GM18861 (cell line): ENCODE measurements at regions not wholly inside any gene's neighbourhood (a gene's known extent, or its start where the extent isn't known, plus 50 kb on each side); places are given as distances from the start of the nearest gene placed in this dataset.

Experiments used
- ATAC-seq: cut with Tn5 transposase; IDR thresholded peaks from one replicate; pipeline ENCODE4 v1.9.1; 2021; ENCODE audit not compliant: unreplicated experiment

DNA sequence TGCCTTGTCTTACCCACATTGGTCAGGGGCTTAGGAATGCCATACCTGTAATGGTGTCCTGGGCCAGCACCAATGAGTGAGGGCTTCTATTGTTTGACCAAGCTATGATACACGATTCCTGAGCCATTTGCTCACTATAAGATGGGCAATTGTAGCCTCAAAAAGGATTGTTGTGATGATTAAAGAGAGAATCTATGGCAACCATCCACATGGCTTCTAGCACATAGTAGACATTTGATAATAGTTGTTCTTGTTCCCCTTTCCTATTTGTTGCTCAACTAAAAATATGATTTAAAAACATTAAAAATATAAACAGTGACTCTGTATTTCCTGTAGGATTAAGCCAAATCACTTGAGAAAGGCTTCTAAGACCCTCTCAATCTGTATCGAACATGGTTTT is 366.1 kb downstream of the PCNX1 start:
- no peak for ATAC-seq

DNA sequence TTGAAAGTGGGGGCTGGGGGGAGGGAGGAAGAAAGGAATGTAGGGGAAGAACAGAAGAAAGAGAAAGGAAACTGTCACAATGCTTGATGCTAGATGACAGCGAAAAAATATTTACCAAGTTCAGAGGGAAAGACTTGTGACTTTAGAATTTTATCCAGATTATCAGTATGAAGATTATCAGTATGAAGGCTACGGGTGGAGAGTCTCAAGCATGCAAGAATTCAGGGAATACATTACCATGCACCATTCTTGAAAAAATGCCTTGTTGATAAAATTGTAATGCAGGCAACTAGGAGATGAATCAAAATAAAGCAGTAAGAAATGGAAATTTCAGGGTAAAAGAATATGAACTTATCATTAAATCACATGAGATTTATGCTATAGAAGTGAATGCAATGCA is 376.8 kb downstream of the PCNX1 start:
- ATAC-seq: no peak

DNA sequence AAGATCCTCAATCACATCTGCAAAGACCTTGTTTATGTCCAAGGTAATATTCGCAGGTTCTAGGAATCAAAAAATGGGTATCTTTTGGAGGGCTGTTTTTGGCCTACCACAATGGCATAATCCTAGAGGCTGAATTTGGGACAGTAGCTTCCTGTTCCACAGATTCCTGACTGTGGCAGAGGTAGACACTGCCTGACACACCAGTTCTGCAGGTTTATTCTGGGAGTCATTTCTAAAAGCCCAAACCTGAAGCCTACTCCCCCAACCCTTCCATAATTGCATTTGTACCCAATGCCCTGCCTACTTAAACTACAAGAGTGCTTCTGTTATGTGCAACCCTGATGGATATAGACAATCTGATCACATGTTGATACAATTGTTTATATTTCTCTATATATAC is 378.9 kb downstream of the PCNX1 start:
- no peak for ATAC-seq

DNA sequence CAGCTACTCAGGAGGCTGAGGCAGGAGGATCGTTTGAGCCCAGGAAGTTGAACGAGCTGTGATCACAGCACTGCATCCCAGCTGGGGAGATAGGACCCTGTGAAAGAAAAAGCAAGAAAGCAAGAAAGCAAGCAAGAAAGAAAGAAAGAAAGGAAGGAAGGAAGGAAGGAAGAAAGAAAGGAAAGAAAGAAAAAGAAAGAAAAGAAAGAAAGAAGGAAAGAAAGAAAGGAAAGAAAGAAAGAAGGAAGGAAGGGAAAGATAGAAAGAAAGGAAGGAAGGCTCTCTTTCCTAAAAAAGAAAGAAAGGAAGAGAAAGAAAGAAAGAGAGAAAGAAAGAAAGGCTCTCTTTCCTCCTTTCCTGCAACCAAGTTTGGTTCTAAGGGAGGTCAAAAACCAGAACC is 380.3 kb downstream of the PCNX1 start:
- no peak for ATAC-seq

DNA sequence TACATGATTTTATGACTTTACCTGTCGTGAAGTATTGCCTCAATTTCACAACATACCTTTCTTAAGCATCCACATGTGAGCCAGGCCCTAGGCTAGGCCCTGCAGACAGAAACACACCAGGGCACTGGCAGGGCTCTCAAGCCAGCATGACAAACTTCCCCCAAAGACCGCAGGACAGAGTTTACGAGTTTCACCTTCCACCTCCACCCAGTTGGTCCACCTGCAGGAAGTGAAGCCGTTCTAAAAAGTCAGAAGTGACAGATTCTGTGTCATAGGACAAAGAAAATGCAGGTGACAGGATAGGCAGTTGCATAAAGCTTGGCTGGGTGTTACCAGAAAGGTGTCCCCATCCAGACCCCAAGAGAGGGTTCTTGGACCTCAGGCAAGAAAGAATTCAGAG is 382.3 kb downstream of the PCNX1 start:
- peak; percentile 80 for ATAC-seq

DNA sequence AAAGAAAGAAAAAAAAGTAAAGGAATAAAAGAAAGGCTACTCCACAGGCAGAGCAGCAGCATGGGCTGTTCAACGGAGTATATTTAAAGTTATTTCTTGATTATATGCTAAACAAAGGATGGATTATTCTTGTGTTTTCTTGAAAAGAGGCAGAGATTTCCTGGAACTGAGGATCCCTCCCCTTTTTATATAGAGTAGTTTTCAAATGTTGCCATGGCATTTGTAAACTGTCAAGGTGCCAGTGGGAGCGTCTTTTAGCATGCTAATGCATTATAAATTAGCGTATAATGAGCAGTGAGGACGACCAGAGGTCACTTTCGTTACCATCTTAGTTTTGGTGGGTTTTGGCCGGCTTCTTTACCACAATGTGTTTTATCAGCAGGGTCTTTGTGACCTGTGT is 383.0 kb downstream of the PCNX1 start:
- no peak for ATAC-seq

DNA sequence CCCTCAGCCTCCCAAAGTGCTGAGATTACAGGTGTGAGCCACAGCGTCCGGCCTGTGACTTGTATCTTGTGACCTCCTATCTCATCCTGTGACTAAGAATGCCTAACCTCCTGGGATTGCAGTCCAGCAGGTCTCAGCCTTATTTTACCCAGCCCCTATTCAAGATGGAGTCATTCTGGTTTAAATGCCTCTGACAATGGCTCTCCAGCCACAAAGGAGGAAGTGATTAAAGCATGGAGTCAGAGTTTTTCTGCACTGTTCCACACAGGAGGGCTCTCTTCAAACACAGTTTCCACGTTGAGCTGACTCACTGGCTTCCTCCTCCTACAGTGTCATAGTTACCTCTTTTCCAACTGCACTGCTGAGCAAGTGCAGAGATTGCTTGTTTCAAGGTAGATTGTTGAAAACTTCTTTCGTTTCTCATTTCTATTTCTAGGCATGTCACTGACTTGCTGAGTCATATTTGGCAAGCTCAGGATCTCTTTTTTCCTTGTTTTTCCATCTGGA is 383.8 kb downstream of the PCNX1 start:
- ATAC-seq: peak; percentile 61

DNA sequence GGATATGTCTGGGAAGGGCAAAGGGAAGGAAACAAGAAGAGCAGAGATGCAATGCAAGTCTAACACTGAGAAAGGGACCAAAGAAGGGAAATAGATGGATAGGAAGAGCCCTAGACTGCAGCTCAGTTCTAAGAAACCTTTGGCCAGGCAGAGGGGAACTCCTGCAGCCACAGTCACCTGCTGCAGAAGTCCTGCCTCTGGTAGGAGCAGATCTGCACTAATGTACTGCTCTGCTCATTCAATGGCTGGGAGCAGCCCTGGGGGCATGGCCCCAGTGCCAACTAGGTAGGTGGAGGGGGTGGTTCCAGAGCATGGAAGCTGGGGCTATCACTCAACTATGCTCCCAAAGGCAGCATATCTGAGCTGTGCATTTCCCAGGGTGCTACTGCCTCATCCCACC is 388.9 kb downstream of the PCNX1 start:
- ATAC-seq: no peak

DNA sequence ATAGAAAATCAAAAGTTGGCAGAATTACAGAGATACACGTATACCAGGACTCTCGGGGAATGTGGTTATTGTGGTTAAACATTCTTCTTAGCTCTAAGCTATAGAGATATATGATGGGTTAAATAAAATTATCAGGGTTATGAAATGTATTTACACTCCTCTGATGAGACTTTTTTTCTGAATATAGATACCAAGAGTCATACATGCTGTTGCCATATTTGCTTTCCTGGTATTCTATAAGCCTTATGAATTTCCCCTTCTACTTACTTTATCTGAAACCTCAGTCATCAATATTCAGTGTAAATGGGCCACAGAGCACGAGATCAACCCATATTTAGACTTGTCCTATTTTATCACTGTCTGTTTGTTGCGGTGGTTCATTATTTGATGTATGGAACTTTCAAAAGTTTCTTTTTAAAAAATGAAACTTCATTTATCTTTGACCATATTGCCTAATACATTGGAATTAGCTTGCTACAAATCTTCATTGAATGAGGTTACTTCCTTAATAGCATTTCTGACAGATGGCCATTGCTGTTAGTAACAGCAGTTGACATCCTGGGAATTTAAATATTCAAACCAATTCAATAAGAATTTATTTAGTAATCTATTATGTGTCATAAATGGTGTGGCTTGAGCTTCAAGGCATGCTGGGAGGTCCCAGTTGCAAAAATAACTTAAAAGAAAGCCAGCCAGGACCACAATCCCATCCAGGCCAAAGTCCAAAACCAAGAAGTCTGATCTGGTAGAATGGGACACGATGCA is 393.5 kb downstream of the PCNX1 start:
- ATAC-seq: no peak

DNA sequence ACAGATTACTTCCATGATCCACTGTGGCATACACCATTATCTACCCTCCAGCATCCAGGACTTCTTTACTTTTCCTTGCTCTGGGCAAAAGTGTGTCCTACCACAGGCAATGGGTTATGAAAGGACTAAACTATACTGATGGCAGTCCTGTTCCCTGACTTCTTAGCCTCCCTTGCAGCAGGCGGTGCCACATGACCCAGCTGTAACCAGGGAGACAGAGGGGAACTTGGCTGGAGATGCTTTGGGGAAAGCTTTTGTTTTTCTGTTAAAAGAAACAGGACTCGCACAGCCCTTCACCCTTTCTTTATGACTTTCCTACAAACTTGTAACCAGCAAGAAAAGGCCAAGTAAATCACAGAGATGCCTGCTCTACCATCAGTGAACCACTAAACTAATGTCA is 394.4 kb downstream of the PCNX1 start:
- no peak for ATAC-seq

DNA sequence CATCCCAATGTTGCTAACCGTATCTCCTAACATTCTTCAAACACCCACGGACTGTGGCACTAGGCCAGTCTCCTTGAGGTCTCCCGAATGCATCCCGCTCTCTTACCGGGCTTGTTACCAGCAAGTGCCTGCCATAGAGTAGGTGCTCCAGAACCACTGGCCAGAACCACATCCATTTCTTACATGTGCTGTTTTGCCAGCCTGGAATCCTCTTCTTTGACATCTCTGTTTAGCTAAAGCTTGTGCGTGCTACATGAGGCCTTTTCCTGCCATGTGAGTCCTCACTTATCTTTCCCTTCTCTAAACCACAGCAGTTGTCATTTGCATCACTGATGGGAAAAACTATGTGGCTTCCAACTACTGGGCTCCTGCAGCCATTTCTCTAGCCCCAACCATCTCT is 397.4 kb downstream of the PCNX1 start:
- ATAC-seq: no peak

DNA sequence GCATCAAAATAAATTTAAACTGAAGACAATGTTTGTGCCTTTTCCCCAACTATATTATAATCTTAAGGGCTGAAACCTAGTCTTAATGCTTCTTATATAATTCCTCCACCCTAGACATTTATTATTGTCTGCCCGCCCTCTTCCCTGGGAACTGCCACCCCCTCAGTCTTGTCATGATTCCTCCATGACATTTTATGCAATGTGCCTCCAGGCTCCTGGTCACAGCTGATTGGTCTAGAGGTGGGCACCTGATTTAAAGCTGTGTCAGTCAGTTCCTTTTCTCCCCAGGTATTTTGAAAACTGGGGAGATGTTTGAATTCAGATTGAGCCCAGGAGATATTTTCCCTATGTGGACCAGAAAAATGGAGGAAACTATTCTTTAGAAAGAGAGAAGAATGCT is 401.4 kb downstream of the PCNX1 start:
- no peak for ATAC-seq

DNA sequence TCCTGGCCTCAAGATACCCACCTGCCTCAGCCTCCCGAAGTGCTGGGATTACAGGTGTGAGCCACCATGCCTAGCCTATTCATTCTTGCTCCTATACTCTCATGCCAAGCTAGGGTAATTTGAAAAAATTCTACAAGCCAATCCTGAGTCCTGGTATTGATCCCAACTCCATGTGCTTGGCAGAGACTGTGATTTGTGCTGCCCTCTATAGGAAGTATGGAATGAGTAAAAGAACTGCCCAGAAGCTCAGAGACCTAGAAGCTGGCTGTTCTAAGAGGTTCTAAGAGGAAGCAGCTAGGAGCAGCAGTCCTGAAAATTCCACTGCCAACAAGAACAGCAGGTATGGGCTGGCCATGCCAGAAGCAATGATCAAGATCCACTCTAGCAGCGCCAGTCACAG is 402.5 kb downstream of the PCNX1 start:
- ATAC-seq: no peak

DNA sequence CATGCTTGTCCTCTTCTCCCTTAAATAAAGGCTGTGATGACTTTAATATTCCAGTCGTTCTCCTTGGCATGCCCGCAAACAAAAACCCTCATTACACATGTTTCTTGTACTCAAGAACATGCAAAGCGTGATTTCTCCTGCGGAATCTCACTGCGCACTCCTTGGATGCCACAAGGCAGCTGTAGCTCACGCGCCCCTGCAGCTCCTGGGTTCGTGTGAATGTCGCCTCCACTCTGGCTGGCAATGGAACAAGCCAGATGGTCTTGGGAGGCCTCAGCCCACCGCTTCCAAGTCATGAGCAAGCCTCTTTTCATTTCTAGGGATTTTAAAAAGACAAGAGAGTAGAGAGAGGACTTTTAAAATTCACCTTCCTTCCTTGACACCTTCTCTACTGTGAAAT is 403.8 kb downstream of the PCNX1 start:
- ATAC-seq: no peak

DNA sequence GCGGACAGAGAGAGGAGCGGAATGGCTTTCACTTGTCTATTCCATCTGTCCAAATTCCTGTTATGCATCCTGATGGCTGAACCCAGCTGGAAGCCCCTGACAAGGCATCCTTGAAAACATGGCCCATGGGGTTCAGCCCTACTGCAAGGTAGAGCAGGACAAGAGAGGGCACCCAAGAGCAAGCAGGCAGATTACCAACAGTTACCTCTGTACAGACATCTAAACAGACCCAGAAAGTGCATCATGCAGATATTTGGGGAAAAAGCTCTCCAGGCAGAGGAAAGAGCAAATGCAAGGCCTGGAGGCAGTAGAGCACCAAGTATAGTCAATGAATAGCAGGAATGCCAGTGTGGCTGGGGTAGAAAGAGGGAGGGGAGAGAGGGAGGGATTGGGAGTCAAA is 407.5 kb downstream of the PCNX1 start:
- no peak for ATAC-seq

DNA sequence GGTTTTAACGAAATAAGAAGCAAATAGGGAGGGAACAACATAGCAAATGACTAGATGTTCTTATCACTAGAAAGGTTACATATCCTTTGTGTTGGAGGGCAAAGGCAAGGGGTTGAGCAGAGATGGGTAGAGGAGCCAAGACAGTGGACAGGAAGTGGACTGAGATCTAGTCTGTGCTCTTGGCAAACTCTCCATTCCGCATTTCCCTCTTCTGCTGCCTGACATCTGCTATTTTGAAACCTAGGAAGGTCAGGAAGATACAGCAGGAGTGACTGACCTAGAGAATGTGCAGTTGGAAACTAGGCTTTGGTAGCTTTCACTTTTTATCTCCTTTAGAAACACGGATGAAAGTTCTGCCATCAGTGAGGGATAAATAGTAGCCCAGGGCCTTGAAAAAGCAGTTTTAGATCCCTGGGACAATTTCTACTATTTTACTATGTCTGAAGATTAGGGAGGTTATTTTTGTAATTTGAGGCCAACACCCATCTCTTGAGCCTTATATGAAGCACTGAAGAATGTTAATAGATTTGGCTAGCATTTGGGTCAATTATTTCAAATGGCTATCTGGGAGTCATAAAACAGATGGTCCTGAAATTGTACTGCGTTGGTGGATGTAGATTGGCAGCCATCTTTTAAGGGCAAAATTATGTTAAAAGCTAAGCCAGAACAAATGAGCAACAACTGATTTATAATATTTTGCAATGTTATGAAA is 410.3 kb downstream of the PCNX1 start:
- no peak for ATAC-seq

DNA sequence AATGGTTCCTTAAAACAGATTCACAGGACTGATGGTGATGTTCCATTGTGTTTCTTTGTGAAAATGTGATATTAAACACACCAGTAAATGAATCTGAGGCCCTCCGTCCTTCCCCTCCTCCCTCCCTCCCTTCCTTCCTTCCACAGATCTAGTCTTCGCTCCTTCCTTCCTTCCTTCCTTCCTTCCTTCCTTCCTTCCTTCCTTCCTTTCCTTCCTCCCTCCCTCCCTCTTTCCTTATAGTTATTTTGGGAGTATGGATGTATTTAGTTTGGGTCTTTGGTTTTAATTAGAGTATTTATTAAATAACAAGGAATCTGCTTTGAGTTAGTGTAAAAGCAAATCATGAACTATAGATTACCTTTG is 410.8 kb downstream of the PCNX1 start:
- ATAC-seq: no peak

DNA sequence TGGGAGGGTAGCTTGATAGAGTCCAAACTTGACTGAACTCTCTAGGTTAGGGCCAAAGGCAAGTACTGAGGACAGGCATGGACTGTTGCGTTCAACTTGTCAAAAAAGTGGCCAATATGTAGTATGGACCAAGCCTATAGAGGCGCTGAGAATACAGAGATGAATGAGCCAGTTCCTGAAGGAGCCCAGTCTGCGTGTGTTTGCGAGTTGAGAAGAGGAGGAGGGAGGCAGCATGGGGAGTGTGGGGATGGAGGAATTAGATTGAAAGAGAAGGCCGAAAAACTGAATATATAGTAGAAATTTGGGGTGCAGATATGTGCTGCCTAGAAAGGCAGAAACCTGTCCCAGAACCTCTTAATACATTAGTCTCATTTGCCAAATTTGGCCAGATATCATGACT is 412.4 kb downstream of the PCNX1 start:
- no peak for ATAC-seq

DNA sequence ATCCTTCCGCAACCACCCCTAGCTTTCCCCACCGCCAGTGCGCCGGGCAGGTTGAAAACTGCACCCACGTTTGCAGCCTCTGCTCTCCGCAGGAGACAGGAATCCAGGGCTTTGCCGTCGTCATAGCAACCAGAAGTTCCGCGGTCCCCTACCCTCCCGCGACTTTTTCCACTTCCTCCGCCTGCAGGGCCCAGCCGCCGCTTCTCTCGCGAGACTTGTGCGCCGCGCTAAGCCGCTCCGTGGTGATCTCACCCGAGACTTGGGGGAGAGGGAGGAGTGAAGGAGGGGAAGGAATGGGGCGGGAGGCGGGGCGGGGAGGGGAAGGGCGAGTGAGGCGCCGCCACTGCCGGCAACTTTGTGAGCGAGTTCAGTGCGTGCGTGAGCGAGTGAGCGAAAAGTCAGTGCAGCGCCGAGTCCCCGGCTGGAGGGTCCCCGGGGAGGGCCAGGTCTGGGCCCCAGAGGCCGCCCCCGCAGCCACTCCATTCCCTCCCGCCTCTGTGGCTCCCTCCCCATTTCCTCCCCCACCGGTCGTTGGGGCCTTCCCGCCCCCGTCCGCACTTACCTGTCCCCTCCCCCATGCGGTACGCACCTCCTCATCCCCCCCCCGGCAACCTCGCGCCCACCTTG is 413.0 kb downstream of the PCNX1 start, which contains the start of gene SIPA1L1:
Gene SIPA1L1 (plus strand): TSS at position 370 of the 627 bp plus-strand sequence.
- peak; percentile 53 for ATAC-seq

DNA sequence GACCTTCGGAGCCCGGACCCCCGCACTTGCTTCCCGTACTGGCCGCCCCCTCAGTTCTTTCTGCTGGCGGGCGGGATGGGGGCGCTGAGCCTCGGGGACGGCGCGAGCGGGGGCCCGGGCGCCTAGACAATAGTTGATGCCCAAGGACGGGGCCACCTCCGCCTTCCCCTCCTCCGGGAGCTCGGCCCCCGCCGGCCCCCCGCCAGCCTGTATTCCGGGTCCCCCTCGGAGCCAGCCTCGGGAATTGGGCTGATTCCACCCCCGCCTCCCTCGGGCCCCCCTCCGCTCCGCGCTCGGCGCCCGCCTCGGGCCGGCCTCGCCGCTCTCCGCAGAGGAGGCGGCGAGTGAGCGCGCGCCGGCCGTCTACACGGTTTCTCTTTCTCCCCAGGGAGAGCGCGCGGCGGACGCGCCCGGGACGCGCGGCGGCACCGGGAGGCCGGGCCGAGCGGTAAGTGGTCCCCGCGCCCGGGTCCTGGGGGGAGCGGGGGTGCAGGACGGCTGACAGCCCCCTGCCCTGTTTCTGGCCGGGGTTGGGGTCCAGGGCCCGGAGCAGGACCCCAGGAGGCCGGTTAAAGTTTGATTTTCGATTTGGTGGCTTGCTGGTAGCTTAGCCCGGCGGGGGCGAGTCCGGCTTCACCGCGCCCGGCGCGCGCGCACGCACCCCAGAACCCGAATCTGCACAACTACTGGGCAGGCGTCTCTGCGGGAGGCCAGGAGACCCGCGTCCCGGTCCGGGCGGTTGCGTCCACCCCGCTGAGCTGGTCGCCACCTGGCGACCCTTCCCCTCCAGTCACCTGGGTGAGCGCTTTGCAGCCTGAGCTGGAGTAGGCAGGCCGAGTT is 413.7 kb downstream of the PCNX1 start:
- no peak for ATAC-seq
